ENCODE measurements at regions not wholly inside any gene's neighbourhood (a gene's known extent, or its start where the extent isn't known, plus 50 kb on each side); places are given as distances from the start of the nearest gene placed in this dataset.

- no peak for TF ChIP-seq MAX (CRISPR knock-in tag; IDR thresholded peaks at IDR 0.05)
- no peak for TF ChIP-seq CBX8 (IDR thresholded peaks at IDR 0.05; ENCODE audit: borderline replicate concordance, extremely low read depth, low read depth, low read length, poor library complexity, severe bottlenecking)
- no peak for TF ChIP-seq SNAPC5 (CRISPR knock-in tag; IDR thresholded peaks at IDR 0.05)
- TF ChIP-seq CTCF (IDR thresholded peaks at IDR 0.05 in 2 of 3, conservative IDR thresholded peaks at IDR 0.05 in 1 of 3; ENCODE audit: insufficient read depth in 2 of 3, low read depth in 1 of 3, low read length in 3 of 3), result 0 out of 6 replicates have a peak, but pooled peaks of 1 of the 3 experiments have one; percentile 12
- TF ChIP-seq ZNF407 (IDR thresholded peaks at IDR 0.05; ENCODE audit: low read depth), result no peak
- TF ChIP-seq CREB1 (IDR thresholded peaks at IDR 0.05), result no peak
- TF ChIP-seq CREB1 (CRISPR knock-in tag; IDR thresholded peaks at IDR 0.05), result no peak
- no peak for TF ChIP-seq ATF1 (CRISPR knock-in tag; IDR thresholded peaks at IDR 0.05)
- TF ChIP-seq ATF1 (tag; IDR thresholded peaks at IDR 0.05), result no peak
- TF ChIP-seq MLLT1 (IDR thresholded peaks at IDR 0.05), result no peak
- no peak for TF ChIP-seq HMG20A (CRISPR knock-in tag; conservative IDR thresholded peaks at IDR 0.05)
These were observed 70.6 kb downstream of the RGS2 start for GRCh38 chr1:192879406-192879805.

Measured in K562 (cell line).